Mesenchymal stem cell (in vitro differentiated cells and primary cell): ENCODE measurements at regions not wholly inside any gene's neighbourhood (a gene's known extent, or its start where the extent isn't known, plus 50 kb on each side); places are given as distances from the start of the nearest gene placed in this dataset.
"Not testable (repeated sequence)": the region's sequence is repeated elsewhere in the genome, so short reads cannot be mapped to it uniquely, and the experiment has no call there.

Source experiments
- DNase-seq: peaks from one replicate; pipeline ENCODE4 v3.0.0-alpha.2; 2013
- H2AFZ ChIP-seq: one replicate; pipeline ENCODE4 v1.6.1; 2013; ENCODE audit warnings: low read depth, mild to moderate bottlenecking, control low read depth, inconsistent platforms, low read length, moderate library complexity
- H2AK5ac ChIP-seq: 2 replicates; pipeline ENCODE4 v1.6.1; 2013; ENCODE audit warnings: low read length, moderate library complexity, mild to moderate bottlenecking, inconsistent platforms; ENCODE audit not compliant: severe bottlenecking
- H2BK120ac ChIP-seq: one replicate; pipeline ENCODE4 v1.6.1; 2013; ENCODE audit warnings: low read depth, mild to moderate bottlenecking, inconsistent platforms, low read length, moderate library complexity
- H2BK12ac ChIP-seq, 2 experiments: one replicate each; pipeline ENCODE4 v1.6.1; 2013; ENCODE audit warnings: inconsistent platforms in 2 of 2, low read length in 2 of 2, mild to moderate bottlenecking in 2 of 2, moderate library complexity in 2 of 2, control low read depth in 1 of 2
- H2BK15ac ChIP-seq: one replicate; pipeline ENCODE4 v1.6.1; 2013; ENCODE audit warnings: mild to moderate bottlenecking, low read depth, inconsistent platforms; ENCODE audit not compliant: poor library complexity, severe bottlenecking
- H2BK5ac ChIP-seq: 2 replicates; pipeline ENCODE4 v1.6.1; 2013; ENCODE audit warnings: low read depth, mild to moderate bottlenecking, low read length, control low read depth, inconsistent platforms; ENCODE audit not compliant: poor library complexity, severe bottlenecking
- H3K14ac ChIP-seq, 2 experiments: one replicate each; pipeline ENCODE4 v1.6.1; 2013; ENCODE audit warnings: inconsistent platforms in 2 of 2, low read length in 2 of 2, control low read depth in 1 of 2, mild to moderate bottlenecking in 1 of 2, moderate library complexity in 1 of 2
- H3K18ac ChIP-seq, 2 experiments: one replicate each; pipeline ENCODE4 v1.6.1; 2013; ENCODE audit warnings: inconsistent platforms in 2 of 2, low read length in 2 of 2, control low read depth in 1 of 2, low read depth in 1 of 2, mild to moderate bottlenecking in 1 of 2
- H3K23ac ChIP-seq, 2 experiments: one replicate each; pipeline ENCODE4 v1.6.1; 2013; ENCODE audit warnings: inconsistent platforms in 2 of 2, low read length in 2 of 2, mild to moderate bottlenecking in 2 of 2, moderate library complexity in 2 of 2, control low read depth in 1 of 2
- H3K27ac ChIP-seq: 2 replicates; pipeline ENCODE4 v1.5.1; 2013; ENCODE audit warnings: mild to moderate bottlenecking, moderate library complexity, low read length, control low read depth, inconsistent platforms; ENCODE audit not compliant: poor library complexity, severe bottlenecking
- H3K27me3 ChIP-seq, 2 experiments: 2 replicates each; pipeline versions ENCODE4 v1.6.1 to v1.7.0; 2013; ENCODE audit warnings: low read length in 2 of 2, mild to moderate bottlenecking in 2 of 2, moderate library complexity in 2 of 2, control low read depth in 1 of 2, inconsistent platforms in 1 of 2; ENCODE audit not compliant: control insufficient read depth in 1 of 2, insufficient read depth in 1 of 2
- H3K36me3 ChIP-seq, 2 experiments: 2 replicates each; pipeline versions ENCODE4 v1.6.1 to v1.7.0; 2013; ENCODE audit warnings: low read length in 2 of 2, control low read depth in 1 of 2, inconsistent platforms in 1 of 2, low read depth in 1 of 2, mild to moderate bottlenecking in 1 of 2; ENCODE audit not compliant: insufficient read depth in 2 of 2, control insufficient read depth in 1 of 2
- H3K4ac ChIP-seq, 2 experiments: one replicate each; pipeline ENCODE4 v1.6.1; 2013; ENCODE audit warnings: inconsistent platforms in 2 of 2, low read length in 2 of 2, mild to moderate bottlenecking in 2 of 2, moderate library complexity in 2 of 2, control low read depth in 1 of 2, low read depth in 1 of 2
- H3K4me1 ChIP-seq: 2 replicates; pipeline ENCODE4 v1.6.1; 2013; ENCODE audit warnings: low read depth, low read length, control low read depth; ENCODE audit not compliant: control insufficient read depth, insufficient read depth
- H3K4me2 ChIP-seq: 2 replicates; pipeline ENCODE4 v1.6.1; 2013; ENCODE audit warnings: low read length, mild to moderate bottlenecking, inconsistent platforms; ENCODE audit not compliant: poor library complexity, severe bottlenecking
- H3K4me3 ChIP-seq, 2 experiments: 2 replicates each; pipeline versions ENCODE4 v1.5.1 to v1.7.0; 2013; ENCODE audit warnings: low read length in 2 of 2, mild to moderate bottlenecking in 2 of 2, control low read depth in 1 of 2, low read depth in 1 of 2; ENCODE audit not compliant: insufficient read depth in 1 of 2
- H3K79me1 ChIP-seq: replicated peaks from 2 replicates; pipeline ENCODE4 v1.6.1; 2013; ENCODE audit warnings: mild to moderate bottlenecking, control low read depth, low read length, inconsistent platforms; ENCODE audit not compliant: poor library complexity, severe bottlenecking
- H3K9ac ChIP-seq: 2 replicates; pipeline ENCODE4 v1.7.0; 2013; ENCODE audit warnings: mild to moderate bottlenecking, low read length, moderate library complexity
- H3K9me3 ChIP-seq: 2 replicates; pipeline ENCODE4 v1.7.0; 2013; ENCODE audit warnings: mild to moderate bottlenecking, low read length; ENCODE audit not compliant: control insufficient read depth
- H4K8ac ChIP-seq: one replicate; pipeline ENCODE4 v1.6.1; 2013; ENCODE audit warnings: inconsistent platforms, mild to moderate bottlenecking, low read length, moderate library complexity
- H4K91ac ChIP-seq: one replicate; pipeline ENCODE4 v1.6.1; 2013; ENCODE audit warnings: mild to moderate bottlenecking, low read length, inconsistent platforms
- WGBS: methylation state at CpG from one replicate; pipeline ENCODE4 v1.1.7; 2013; ENCODE audit warnings: mixed read lengths; 5-methylcytosine and 5-hydroxymethylcytosine counted together

DNA sequence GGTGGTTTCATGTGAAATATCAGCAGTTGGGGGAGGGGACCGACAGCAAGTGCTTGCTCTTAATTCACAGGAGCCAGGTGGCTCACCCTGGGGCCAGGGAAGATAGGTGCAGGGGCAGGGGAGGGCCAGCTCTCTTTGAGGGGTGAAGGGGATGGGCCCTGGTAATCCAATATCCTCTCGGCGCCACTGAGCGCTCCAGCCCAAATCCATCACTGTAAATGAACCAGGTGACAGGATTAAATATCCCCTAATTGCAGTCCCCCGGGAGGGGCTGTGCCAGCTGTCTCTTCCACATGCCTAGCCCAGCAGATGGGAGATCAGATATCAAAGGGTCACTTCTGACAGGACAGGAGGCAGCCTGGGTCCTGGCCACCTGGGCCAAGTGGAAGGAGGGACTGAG, 531.8 kb upstream of the CADM1 start:
- Histone ChIP-seq H2BK15ac (no peak overlapping the region), H3K14ac (no peak overlapping the region), H2BK120ac (no peak overlapping the region), H3K4me1 (peaks cover 2% of the 10 kb centered on the region), H3K4me3 (no peak overlapping the region), H2AFZ (no peak overlapping the region), H3K27me3 (no peaks in the 10 kb centered on the region), H2AK5ac (no peak overlapping the region), H3K9me3 (no peaks in the 10 kb centered on the region), H3K27ac (no peak overlapping the region), H3K4me2 (no peak overlapping the region), H2BK12ac (no peak overlapping the region), H3K4ac (no peak overlapping the region), H3K23ac (no peak overlapping the region), H4K91ac (no peak overlapping the region), H3K36me3 (no peaks in the 10 kb centered on the region), H3K79me1 (no peaks in the 10 kb centered on the region), H4K8ac (no peak overlapping the region), H3K18ac (no peak overlapping the region), H3K9ac (no peak overlapping the region), H2BK5ac (no peak overlapping the region)
- 87% methylated on average over 5 of the region's 5 CpGs for WGBS
- DNase-seq = no peak

DNA sequence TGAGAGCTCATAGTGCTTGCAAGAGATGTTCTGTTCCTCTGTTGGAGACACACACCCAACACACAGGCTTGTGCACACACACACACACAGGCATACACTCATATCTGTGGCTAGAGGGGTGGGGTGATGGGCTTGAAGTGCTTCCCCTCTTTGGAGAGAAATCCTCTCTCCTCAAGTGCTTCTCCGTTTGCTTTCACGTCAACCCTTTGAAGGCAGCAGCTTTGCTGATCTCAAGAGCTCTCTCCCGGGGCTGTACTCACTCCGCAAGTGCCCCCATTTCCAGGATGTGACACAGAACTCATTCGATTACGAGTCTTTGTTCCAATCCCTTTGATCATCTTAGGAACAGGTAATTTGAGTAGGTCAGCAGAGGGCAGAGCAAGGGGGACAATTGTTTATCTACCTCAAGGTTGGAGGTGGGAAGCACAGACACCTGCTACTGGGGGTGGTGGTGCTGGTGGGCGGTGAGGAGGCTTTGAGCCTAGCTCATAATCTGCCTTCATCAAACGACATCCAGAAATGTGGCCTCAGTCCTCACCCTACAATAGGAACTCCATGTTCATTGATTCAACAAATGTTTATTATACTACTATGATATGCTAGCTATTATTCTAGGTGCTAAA, 529.8 kb upstream of the CADM1 start:
- H3K9me3 ChIP-seq = no peaks in the 10 kb centered on the region
- no peak overlapping the region for H3K14ac ChIP-seq
- H3K79me1 ChIP-seq = no peaks in the 10 kb centered on the region
- H3K4ac ChIP-seq = no peak overlapping the region
- no peaks in the 10 kb centered on the region for H3K36me3 ChIP-seq
- H4K8ac ChIP-seq = no peak overlapping the region
- no peak overlapping the region for H3K18ac ChIP-seq
- H3K4me2 ChIP-seq = no peak overlapping the region
- WGBS = 53% methylated on average over 7 of the region's 8 CpGs
- no peaks in the 10 kb centered on the region for H3K27me3 ChIP-seq
- no peak overlapping the region for H2BK15ac ChIP-seq
- no peak overlapping the region for H2BK120ac ChIP-seq
- H3K23ac ChIP-seq = no peak overlapping the region
- no peak overlapping the region for H2BK12ac ChIP-seq
- peaks cover 2% of the 10 kb centered on the region for H3K4me1 ChIP-seq
- no peak overlapping the region for H2AFZ ChIP-seq
- H4K91ac ChIP-seq = no peak overlapping the region
- DNase-seq = no peak
- H3K9ac ChIP-seq = no peak overlapping the region
- no peak overlapping the region for H2AK5ac ChIP-seq
- H3K27ac ChIP-seq = no peak overlapping the region
- H3K4me3 ChIP-seq = no peak overlapping the region
- H2BK5ac ChIP-seq = no peak overlapping the region

DNA sequence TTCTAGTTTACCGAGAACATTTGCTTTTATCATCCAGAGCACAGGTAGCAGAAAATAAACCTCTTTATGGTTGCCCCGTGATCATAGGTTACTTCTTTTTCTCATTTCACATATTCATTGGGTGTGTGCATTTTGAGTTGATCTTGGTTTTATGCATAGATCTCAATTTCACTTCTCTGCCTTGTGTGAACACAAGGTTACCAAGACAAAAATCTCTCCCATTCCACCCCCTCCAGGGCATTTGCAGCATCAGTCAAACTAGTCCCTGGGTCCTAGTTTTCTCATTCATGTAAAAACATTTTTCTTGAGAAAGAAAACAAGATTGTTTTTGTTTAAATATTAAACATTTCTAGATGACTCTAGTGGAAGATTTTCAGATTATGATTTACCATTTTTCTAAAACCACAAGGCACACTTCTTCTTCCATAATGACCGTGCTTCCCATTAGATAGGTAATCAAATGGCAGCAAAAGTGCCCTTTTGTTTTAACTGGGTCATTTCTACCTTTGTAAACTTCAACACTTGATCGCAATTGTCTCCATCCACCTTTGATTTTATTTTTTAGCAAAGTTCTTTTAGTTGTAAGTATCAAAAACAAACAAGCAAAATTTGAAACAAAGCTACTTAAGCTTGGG, 526.6 kb upstream of the CADM1 start:
- Histone ChIP-seq H2BK15ac (no peak overlapping the region), H3K18ac (no peak overlapping the region), H3K4me3 (no peak overlapping the region), H3K4ac (no peak overlapping the region), H2BK12ac (no peak overlapping the region), H4K8ac (no peak overlapping the region), H3K27me3 (no peaks in the 10 kb centered on the region), H3K14ac (no peak overlapping the region), H2AFZ (no peak overlapping the region), H3K4me2 (no peak overlapping the region), H3K9ac (no peak overlapping the region), H2BK120ac (no peak overlapping the region), H3K36me3 (no peaks in the 10 kb centered on the region), H3K4me1 (no peaks in the 10 kb centered on the region), H3K9me3 (no peaks in the 10 kb centered on the region), H3K27ac (no peak overlapping the region), H3K79me1 (no peaks in the 10 kb centered on the region), H2AK5ac (no peak overlapping the region), H2BK5ac (no peak overlapping the region), H3K23ac (no peak overlapping the region), H4K91ac (no peak overlapping the region)
- WGBS = 69% methylated on average over 2 of the region's 4 CpGs
- no peak for DNase-seq

DNA sequence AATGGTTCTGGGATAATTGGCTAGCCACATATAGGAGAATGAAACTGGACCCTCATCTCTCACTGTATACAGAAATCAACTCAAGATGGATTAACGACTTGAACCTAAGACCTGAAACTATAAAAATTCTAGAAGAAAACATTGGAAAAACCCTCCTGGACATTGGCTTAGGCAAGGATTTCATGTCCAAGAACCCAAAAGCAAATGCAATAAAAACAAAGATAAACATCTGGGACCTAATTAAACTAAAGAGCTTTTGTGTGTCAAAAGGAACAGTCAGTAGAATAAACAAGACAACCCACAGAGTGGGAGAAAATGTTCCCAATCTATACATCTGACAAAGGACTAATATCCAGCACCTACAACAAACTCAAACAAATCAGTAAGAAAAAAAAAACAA, 524.3 kb upstream of the CADM1 start:
- H2BK12ac ChIP-seq, DNase-seq, H2AK5ac ChIP-seq: not testable (repeated sequence)

More for the DNA sequence above, 524.3 kb upstream of the CADM1 start:
- H3K9me3 ChIP-seq, H3K4me1 ChIP-seq, H3K14ac ChIP-seq, H4K8ac ChIP-seq, H3K27ac ChIP-seq, H2BK15ac ChIP-seq, H4K91ac ChIP-seq, H3K4ac ChIP-seq, H2AFZ ChIP-seq, H2BK5ac ChIP-seq, H3K27me3 ChIP-seq, H3K4me3 ChIP-seq, H3K36me3 ChIP-seq, H3K18ac ChIP-seq, H2BK120ac ChIP-seq, H3K79me1 ChIP-seq, H3K9ac ChIP-seq, H3K4me2 ChIP-seq, H3K23ac ChIP-seq: not testable (repeated sequence)
- WGBS = 31% methylated on average over 1 of the region's 1 CpG
